ENCODE measurements at regions not wholly inside any gene's neighbourhood (a gene's known extent, or its start where the extent isn't known, plus 50 kb on each side); places are given as distances from the start of the nearest gene placed in this dataset.

GRCh38 chrX:15913146-15913545 is 58.5 kb upstream of the AP1S2 start:
- Mint-ChIP-seq H3K27me3 (ENCODE audit: low read depth, unreplicated experiment) (no peaks in the 10 kb centered on the region), H3K36me3 (ENCODE audit: low read depth, unreplicated experiment) (no peaks in the 10 kb centered on the region), H3K4me1 (ENCODE audit: low read depth, unreplicated experiment) (no peaks in the 10 kb centered on the region), H3K27ac (ENCODE audit: unreplicated experiment) (no peak overlapping the region), H3K9me3 (ENCODE audit: unreplicated experiment) (peaks cover 3% of the 10 kb centered on the region), H3K4me3 (ENCODE audit: unreplicated experiment) (no peak overlapping the region)
- Histone ChIP-seq H3K4me1 (ENCODE audit: insufficient read depth, low read length) (peaks cover 2% of the 10 kb centered on the region), H2AFZ (ENCODE audit: low read depth, low read length) (no peak overlapping the region), H3K27me3 (ENCODE audit: insufficient read depth, low read length) (no peaks in the 10 kb centered on the region), H3K4me2 (ENCODE audit: low read length) (no peak overlapping the region), H3K9me3 (ENCODE audit: insufficient read depth, low read depth, low read length) (no peaks in the 10 kb centered on the region), H3K36me3 (ENCODE audit: insufficient read depth, low read length) (no peaks in the 10 kb centered on the region), H3K27ac (ENCODE audit: low read depth, low read length) (no peak overlapping the region), H3K9ac (ENCODE audit: low read length) (no peak overlapping the region), H4K20me1 (ENCODE audit: insufficient read depth, low read length) (no peaks in the 10 kb centered on the region), H3K4me3 (ENCODE audit: insufficient read depth, low read depth, low read length) (no peak overlapping the region), H3K79me2 (ENCODE audit: insufficient read depth, low read length) (no peaks in the 10 kb centered on the region)
- no peak for FAIRE-seq
- DNase-seq (ENCODE audit: low read depth) = no peak
- TF ChIP-seq EZH2 (IDR thresholded peaks at IDR 0.05; ENCODE audit: insufficient read depth, low read length) (no peak), CTCF (IDR thresholded peaks at IDR 0.05; ENCODE audit: insufficient read depth, low read depth, low read length) (no peak)

- Histone ChIP-seq H3K36me3 (ENCODE audit: insufficient read depth, low read length) (no peaks in the 10 kb centered on the region), H3K27ac (ENCODE audit: low read depth, low read length) (no peak overlapping the region), H3K9me3 (ENCODE audit: insufficient read depth, low read depth, low read length) (no peaks in the 10 kb centered on the region), H3K4me2 (ENCODE audit: low read length) (no peak overlapping the region), H3K9ac (ENCODE audit: low read length) (no peak overlapping the region), H3K4me1 (ENCODE audit: insufficient read depth, low read length) (peaks cover 2% of the 10 kb centered on the region), H3K27me3 (ENCODE audit: insufficient read depth, low read length) (no peaks in the 10 kb centered on the region), H3K4me3 (ENCODE audit: insufficient read depth, low read depth, low read length) (no peak overlapping the region), H4K20me1 (ENCODE audit: insufficient read depth, low read length) (no peaks in the 10 kb centered on the region), H3K79me2 (ENCODE audit: insufficient read depth, low read length) (no peaks in the 10 kb centered on the region), H2AFZ (ENCODE audit: low read depth, low read length) (no peak overlapping the region)
- Mint-ChIP-seq H3K36me3 (ENCODE audit: low read depth, unreplicated experiment) (no peaks in the 10 kb centered on the region), H3K27ac (ENCODE audit: unreplicated experiment) (no peak overlapping the region), H3K9me3 (ENCODE audit: unreplicated experiment) (no peaks in the 10 kb centered on the region), H3K27me3 (ENCODE audit: low read depth, unreplicated experiment) (no peaks in the 10 kb centered on the region), H3K4me1 (ENCODE audit: low read depth, unreplicated experiment) (no peaks in the 10 kb centered on the region), H3K4me3 (ENCODE audit: unreplicated experiment) (no peak overlapping the region)
- TF ChIP-seq EZH2 (IDR thresholded peaks at IDR 0.05; ENCODE audit: insufficient read depth, low read length) = no peak
- no peak for TF ChIP-seq CTCF (IDR thresholded peaks at IDR 0.05; ENCODE audit: insufficient read depth, low read depth, low read length)
- FAIRE-seq (peak; percentile 49), DNase-seq (ENCODE audit: low read depth) (no peak)
Observed at GRCh38 chrX:15911734-15912550, 57.3 kb upstream of the AP1S2 start.

- Mint-ChIP-seq H3K27me3 (ENCODE audit: low read depth, unreplicated experiment) (no peaks in the 10 kb centered on the region), H3K4me3 (ENCODE audit: unreplicated experiment) (no peak overlapping the region), H3K27ac (ENCODE audit: unreplicated experiment) (no peak overlapping the region), H3K4me1 (ENCODE audit: low read depth, unreplicated experiment) (no peaks in the 10 kb centered on the region), H3K9me3 (ENCODE audit: unreplicated experiment) (no peaks in the 10 kb centered on the region), H3K36me3 (ENCODE audit: low read depth, unreplicated experiment) (no peaks in the 10 kb centered on the region)
- no peak overlapping the region for H3K27ac ChIP-seq (ENCODE audit: low read depth, low read length)
- TF ChIP-seq EZH2 (IDR thresholded peaks at IDR 0.05; ENCODE audit: insufficient read depth, low read length) (no peak), CTCF (IDR thresholded peaks at IDR 0.05; ENCODE audit: insufficient read depth, low read depth, low read length) (no peak)
- no peak overlapping the region for H3K4me3 ChIP-seq (ENCODE audit: insufficient read depth, low read depth, low read length)
- H3K9me3 ChIP-seq (ENCODE audit: insufficient read depth, low read depth, low read length) = no peaks in the 10 kb centered on the region
- H2AFZ ChIP-seq (ENCODE audit: low read depth, low read length) = no peak overlapping the region
- no peak overlapping the region for H3K4me2 ChIP-seq (ENCODE audit: low read length)
- no peaks in the 10 kb centered on the region for H3K27me3 ChIP-seq (ENCODE audit: insufficient read depth, low read length)
- H3K4me1 ChIP-seq (ENCODE audit: insufficient read depth, low read length) = no peaks in the 10 kb centered on the region
- FAIRE-seq (peak; percentile 84), DNase-seq (ENCODE audit: low read depth) (no peak)
- no peaks in the 10 kb centered on the region for H4K20me1 ChIP-seq (ENCODE audit: insufficient read depth, low read length)
- no peak overlapping the region for H3K9ac ChIP-seq (ENCODE audit: low read length)
- H3K79me2 ChIP-seq (ENCODE audit: insufficient read depth, low read length) = no peaks in the 10 kb centered on the region
- no peaks in the 10 kb centered on the region for H3K36me3 ChIP-seq (ENCODE audit: insufficient read depth, low read length)
Observed at GRCh38 chrX:15909605-15910004, 55.0 kb upstream of the AP1S2 start.

Data from astrocyte (in vitro differentiated cells and primary cell).